ENCODE measurements at regions not wholly inside any gene's neighbourhood (a gene's known extent, or its start where the extent isn't known, plus 50 kb on each side); places are given as distances from the start of the nearest gene placed in this dataset.

- TF ChIP-seq ZNF462 (CRISPR knock-in tag; IDR thresholded peaks at IDR 0.05), result no peak
- TF ChIP-seq CTCF (conservative IDR thresholded peaks at IDR 0.05; ENCODE audit: low read depth in 2 of 2), result no peak
- TF ChIP-seq EZH2phosphoT487 (IDR thresholded peaks at IDR 0.05; ENCODE audit: unreplicated experiment), result no peak
Measured at GRCh38 chr4:57661517-57662090, 551.4 kb upstream of the IGFBP7 start (continued).

- H3K27ac ChIP-seq (ENCODE audit: low read depth), result no peak overlapping the region
- Mint-ChIP-seq H3K27ac (no peak overlapping the region), H3K9me3 (no peaks in the 10 kb centered on the region), H3K36me3 (ENCODE audit: low read depth) (no peaks in the 10 kb centered on the region), H3K4me1 (no peaks in the 10 kb centered on the region), H3K27me3 (ENCODE audit: insufficient read depth, low read depth, poor library complexity) (peaks cover 2% of the 10 kb centered on the region), H3K4me3 (no peak overlapping the region)
- no peak for DNase-seq (ENCODE audit: low spot score)
- H3K4me2 ChIP-seq, result no peak overlapping the region
- no peaks in the 10 kb centered on the region for H3K4me1 ChIP-seq (ENCODE audit: insufficient read depth)
- H3F3A ChIP-seq (replicated peaks; ENCODE audit: low read depth), result no peaks in the 10 kb centered on the region
- H4K20me1 ChIP-seq (replicated peaks; ENCODE audit: insufficient read depth), result no peaks in the 10 kb centered on the region
- no peak for ATAC-seq
- H3K9me2 ChIP-seq (ENCODE audit: insufficient read depth), result no peaks in the 10 kb centered on the region
- H2AFZ ChIP-seq, result no peak overlapping the region; the same call in 1 of the 2 replicates
- H3K36me3 ChIP-seq (ENCODE audit: insufficient read depth), result no peaks in the 10 kb centered on the region
- H3K27me3 ChIP-seq (ENCODE audit: insufficient read depth), result no peaks in the 10 kb centered on the region
- no peak overlapping the region for H3K4me3 ChIP-seq
- H3K79me2 ChIP-seq (replicated peaks; ENCODE audit: insufficient read depth), result no peaks in the 10 kb centered on the region
- TF ChIP-seq EZH2 (IDR thresholded peaks at IDR 0.05; ENCODE audit: low read depth, unreplicated experiment) (no peak), JUNB (IDR thresholded peaks at IDR 0.05; ENCODE audit: unreplicated experiment) (no peak), NANOG (IDR thresholded peaks at IDR 0.05; ENCODE audit: borderline replicate concordance) (no peak), POLR2AphosphoS5 (IDR thresholded peaks at IDR 0.05; ENCODE audit: low read depth) (no peak), ZNF462 (CRISPR knock-in tag; IDR thresholded peaks at IDR 0.05) (no peak)
Measured at GRCh38 chr4:57658673-57659072, 548.5 kb upstream of the IGFBP7 start.

All from GM23338 (cell line).